AML-193 (cell line): ENCODE measurements at regions not wholly inside any gene's neighbourhood (a gene's known extent, or its start where the extent isn't known, plus 50 kb on each side); places are given as distances from the start of the nearest gene placed in this dataset.
"Not testable (repeated sequence)": the region's sequence is repeated elsewhere in the genome, so short reads cannot be mapped to it uniquely, and the experiment has no call there.

Experiments used
- DNase-seq, 2 experiments: peaks; one replicate each; lab custom pipeline; 2025; lab: John Stamatoyannopoulos, UW

DNA sequence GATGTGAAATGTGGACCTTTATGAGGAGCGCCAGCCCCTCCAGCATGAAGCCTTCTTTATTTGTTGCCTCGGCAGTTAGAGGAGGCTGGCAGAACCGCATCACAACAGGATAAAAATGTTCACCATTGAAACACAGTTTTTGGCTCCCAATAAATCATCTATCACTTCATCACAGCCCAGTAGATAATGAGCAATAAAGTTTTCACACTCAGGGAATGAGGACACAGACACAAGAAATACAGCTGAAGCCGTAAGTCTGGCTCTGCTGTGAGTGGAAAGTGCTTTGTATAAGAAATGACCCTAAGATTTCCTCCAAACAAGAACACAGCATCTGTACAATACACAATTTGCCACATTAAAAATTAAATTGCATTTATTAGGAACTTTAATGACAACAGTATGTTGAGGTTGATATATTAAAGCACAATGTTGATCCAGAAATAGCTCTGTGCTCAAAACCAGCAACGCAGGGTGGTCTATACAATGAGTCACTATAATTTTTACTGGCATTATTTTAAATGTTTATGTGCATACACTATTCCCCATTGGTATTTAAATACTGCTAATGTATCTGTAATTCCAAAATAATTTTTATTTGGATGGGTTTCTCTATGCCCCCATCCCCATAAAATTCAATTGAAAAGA is 301.8 kb upstream of the MGMT start:
- DNase-seq: no peak

DNA sequence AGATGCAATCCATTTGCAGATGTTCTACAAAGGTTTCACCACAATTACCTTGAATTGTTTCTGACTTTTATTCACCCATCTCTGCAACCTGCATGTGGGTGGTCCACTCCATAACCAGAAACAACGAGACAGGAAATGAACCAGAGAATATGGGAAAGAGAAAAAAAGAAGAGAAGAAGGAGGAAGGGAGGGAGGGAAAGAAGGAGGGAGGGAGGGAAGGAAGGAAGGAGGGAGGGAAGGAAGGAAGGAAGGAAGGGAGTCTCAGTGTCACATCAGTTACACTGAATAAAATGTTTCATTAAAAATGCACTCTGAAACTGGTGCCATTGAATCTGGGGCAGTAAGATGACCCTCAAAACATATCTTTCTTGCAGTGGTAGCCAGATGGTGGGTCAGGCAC is 301.3 kb upstream of the MGMT start:
- no peak for DNase-seq

DNA sequence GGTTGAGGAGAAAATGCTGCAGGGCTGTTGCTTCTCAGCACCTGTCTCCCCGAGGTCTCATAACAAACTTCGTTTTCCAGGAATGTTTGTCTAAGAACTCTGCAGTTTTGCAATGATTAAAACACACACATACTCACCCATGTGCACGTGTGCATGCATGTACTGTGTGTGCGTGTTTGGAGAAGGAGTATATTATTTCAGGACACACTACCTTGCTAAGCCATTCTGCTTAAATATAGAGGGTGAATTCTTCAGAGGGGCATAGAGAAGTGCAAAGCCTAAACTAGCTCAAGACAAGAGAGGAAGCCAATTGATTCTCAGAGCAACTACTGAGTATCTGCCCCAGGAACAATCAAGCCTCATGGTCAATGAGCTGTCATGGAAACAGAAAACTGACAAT is 298.4 kb upstream of the MGMT start:
- DNase-seq: no peak

DNA sequence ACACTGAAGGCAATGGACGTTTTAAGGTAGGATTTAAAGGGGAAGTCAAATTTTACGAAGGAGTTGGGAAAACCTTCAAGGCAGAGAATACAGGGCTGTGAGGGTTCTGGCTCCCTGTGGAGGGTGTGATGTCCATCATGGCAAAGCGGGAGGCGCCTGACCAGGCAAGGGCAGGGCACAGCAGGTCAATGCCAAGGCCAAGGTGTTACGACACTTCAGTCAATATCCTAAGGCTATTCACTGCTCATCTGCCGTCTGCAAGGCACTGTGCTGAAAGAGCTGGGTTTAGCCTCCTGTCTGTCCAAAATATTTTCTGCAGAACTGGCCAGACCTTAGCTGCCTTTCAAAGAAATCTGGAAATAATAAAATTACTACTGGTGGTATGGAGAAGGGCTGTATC is 297.9 kb upstream of the MGMT start:
- no peak for DNase-seq

DNA sequence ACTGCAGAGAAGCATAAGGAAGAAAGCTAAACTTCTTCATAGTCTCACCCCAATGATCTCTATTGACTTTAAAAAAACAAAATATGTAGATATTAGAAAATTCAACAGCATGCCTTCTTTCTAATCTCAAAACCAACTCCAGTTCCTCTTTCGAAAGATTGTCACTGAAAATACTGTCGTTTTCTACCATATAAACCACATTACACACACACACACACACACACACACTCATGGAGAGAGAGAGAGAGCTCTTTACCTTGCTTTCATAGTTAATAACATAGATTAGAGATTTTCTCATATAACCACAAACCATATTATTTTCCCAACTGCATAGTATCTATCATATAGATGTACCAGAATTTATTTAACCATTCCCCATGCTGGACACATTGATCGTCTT is 296.2 kb upstream of the MGMT start:
- no peak for DNase-seq

DNA sequence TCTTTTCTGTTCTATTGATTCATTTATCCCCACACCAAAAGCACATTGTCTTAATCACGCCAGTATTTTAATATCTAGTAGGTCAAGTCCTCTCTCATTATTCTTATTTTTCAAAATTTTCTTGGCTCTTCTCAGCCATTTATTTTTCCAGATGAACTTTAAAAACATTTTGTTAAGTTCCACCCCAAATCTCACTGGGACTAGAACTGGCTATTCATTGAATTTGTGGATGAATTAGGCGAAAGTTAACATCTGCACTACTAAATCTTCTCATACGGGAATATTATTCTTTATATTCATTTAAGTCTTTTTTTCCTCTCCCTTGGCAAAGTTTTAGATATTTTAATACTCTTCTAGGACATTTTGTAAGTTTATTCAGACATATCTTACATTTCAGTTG is 295.2 kb upstream of the MGMT start:
- no peak for DNase-seq

DNA sequence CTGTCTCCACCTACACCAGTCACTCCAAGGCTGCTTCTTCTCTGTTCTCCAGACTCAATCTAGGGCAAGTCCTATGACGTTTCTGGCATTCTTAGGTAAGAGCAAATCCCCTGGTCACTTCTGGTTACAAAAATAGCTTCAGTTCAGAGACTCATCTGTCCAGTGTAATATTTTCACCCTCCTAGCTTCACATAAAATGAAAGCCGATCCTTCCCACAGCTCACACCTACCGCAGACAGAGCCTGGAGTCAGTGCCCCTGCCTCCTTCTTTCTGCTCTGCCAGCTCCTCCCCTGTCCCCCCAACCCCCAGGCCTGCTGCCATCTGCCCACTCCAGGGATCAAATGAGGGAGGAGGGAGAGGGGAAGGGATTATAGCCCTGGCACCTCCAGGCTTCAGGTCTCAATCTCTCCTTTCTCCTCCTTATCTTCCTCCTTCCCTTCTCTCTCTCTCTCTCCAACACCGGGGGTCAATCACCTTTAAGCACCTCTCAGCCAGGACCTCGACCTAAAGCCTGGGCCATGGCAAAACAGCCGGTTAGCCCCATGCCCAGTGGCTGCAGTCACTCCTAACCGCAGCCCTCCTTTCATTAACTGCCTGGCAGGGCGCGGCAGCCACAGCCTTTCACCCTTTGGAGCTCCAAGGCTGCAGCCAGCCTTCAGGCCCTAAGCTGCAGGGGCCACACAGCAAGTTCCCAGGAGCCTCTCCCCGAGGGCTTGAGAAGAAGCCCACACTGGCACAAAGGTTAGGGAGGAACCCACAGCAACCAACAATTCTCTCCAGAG is 292.6 kb upstream of the MGMT start:
- no peak for DNase-seq

DNA sequence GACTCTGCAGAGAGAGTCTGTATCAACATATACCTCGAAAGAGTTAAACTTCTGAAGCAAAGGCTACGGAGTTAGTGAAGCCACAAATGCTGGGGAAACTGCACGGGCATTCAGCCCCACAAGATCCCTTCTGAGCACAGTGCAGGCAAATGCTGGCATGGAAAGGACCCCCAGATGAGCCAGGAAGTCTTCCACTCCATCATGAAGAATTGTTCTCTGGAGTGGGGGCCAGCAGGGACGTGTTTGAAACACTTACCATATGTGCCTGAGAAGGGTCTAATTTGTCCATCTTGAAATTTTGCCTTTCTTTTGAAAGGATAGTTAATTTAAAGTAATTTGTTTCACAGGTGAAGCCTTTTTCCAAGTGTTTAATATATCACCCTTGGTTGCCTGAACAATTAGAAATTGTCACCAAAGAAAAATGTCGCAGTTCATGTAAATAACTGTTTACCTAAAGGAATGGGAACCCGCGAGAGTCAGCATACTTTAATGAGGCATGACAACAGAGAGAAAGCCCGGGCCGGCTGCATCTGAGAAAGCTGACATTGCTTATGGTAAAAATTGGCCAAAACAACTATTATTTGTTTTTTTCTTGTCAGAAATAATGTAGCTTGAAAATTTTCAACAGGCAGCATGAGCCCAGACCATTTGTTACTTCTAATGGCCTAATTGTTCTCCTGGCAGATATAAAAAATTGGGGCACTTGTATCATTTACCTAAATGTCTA is 287.6 kb upstream of the MGMT start:
- no peak for DNase-seq

DNA sequence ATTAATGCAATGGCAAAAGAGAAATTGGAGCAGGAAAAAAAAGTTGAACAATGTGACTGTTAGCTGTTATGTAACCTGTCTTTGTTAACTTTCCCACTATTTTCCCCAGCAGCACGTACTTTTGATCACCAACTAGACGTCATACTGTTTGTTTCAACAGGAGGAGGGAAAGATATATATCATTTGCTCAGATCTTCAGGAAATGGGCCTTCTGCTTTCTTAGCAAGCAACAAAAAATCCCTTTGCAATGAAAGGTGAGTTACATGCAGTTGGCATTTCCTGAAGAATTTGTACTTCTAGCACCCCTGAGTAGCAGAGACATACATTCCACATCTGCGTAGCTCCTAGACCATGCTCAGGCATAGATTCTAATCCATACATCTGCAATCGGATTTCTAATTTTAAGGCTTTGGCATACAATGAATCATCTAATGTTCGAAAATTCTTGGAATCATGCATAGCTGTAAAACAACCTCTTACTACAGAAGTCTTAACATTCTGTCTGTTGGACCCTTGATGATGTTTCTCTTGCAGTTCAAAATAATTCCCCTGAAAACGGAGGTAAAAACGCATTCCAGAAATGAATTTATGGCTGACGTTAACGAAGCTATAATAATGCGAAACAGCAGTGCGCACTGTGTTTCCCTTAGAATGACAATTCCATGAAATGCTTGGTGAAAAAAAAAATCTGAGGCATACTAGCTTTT is 286.9 kb upstream of the MGMT start:
- DNase-seq: no peak

DNA sequence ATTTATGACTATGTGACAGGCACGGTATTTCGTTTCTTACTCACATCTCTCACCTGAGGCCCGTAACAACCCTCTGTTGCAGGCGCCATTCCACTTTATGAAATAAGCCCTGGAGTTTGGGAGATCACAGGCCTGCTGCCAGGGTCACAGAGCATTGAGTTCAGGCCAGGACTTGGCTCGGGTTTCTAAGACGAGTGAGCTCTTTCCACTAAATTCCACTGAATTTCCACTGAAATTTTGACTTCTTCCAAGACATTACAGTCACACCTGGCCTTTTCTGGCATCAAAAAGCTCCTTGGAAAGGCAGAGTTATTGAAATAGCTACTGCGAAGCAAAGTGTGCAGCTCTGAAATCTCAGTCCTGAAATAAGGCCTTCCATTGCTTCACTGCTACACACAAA is 282.8 kb upstream of the MGMT start:
- DNase-seq: no peak

DNA sequence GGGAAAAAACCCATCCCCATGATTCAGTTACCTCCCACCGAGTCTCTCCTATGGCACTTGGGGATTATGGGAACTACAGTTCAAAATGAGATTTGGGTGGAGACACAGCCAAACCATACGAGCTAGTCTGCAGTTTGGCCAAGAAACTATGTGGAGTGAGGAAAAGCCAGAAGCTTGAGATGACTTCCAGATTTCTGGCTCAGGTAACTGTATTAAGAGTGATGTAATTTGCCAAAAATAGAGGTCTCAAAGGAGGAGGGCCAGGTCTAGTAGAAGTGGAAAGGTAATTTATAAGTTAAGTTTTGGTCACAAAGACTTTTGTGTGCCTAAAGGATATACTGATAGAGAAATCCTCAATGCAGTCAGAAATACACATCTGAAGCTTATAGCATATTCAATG is 279.7 kb upstream of the MGMT start:
- DNase-seq: no peak

DNA sequence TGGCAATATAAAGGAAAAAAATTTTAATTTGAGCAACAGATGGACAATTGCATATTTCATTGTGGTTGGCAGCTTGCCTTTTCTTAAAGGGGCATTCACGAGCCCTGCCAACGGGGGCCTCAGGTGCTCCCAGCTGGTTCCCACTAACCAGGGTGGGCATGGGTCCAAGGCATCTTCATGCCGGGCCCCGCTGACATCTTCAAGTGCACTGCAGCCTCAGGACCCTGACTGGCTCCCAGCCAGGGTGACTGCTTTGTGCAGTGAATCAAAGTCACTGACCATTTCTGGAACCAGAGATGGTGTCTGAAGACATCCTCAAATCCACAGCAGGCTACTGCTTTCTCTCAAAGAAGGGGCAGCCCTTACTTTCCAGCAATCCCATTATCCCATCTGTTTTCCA is 275.2 kb upstream of the MGMT start:
- no peak for DNase-seq

DNA sequence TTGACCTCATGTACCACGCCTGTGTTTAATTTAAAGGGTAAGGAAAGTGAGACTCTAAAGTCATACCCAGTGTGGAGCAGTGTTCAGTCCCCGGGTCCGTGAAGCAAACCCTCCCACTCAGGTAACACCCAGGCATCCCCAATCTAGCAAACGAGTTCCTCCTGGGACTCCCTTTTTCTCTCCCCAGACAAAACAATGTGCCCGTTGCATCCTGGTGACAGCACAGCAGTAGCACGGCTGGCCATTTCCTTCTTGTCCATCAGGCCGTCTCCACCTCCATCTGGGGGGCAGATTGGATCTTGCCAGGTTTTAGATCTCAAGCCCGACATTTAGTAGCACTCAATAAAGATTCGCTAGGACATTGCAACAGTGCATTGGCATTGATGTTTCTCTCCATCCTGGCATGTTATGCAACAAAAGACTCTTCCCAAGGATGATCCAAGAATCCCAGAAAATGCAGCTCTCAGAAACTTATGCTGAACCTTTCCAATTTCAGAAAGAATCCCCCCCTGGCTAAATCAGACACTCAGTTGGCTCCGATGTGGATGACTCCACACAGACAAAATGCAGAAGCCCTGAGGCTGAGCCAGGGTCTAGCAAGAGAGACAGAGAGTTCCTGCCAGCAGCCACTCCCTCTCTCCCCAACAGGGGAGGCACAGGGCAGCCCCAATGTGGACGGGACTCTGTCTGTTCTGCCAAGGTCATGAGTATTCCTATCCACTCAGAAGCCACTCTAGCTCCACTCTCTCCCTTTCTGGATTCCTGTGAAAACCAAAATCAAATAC is 274.5 kb upstream of the MGMT start:
- DNase-seq: no peak

DNA sequence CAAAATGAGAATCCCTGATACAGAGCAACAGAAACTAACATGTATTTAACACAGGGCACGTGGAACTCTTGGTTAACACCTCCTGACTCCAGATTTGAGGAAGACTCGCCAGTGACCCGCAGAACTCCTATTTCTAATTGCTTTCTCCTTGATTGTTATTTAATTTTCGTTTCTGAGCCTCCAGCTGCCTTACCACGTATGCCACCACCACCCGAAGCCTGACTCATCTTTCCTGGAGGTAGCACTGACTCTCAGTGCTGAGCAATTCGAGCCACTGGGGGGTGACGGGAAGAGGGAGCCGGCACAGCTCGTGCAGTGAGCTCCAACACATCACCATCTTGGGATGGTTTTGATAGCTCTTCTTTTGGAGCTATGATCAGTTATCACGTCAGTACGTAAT is 273.9 kb upstream of the MGMT start:
- DNase-seq: no peak

DNA sequence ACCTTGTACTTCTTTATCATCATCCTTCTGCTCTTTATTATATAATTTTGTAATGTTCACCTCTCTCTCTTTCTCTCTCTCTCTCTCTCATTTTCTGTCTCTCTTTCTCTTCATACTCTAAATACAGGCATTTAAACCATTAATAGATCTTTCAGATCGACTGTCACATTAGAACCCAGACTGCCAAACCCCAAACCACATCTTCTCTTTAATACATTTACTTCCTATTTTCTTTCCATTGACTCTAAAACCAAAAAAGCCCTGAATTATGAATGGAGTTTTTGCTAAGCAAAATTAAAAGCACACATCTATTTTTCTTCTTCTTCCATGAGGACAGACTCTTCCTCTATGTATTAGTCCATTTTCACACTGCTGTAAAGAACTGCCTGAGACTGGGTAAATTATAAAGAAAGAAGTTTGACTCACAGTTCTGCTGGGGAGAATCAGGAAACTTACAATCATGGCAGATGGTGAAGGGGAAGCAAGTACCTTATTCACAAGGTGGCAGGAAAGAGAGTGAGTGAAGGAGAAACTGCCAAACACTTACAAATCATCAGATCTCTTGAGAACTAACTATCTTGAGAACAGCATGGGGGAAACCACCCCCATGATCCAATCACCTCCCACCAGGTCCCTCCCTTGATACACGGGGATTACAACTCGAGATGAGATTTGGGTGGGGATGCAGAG is 272.7 kb upstream of the MGMT start:
- no peak for DNase-seq

DNA sequence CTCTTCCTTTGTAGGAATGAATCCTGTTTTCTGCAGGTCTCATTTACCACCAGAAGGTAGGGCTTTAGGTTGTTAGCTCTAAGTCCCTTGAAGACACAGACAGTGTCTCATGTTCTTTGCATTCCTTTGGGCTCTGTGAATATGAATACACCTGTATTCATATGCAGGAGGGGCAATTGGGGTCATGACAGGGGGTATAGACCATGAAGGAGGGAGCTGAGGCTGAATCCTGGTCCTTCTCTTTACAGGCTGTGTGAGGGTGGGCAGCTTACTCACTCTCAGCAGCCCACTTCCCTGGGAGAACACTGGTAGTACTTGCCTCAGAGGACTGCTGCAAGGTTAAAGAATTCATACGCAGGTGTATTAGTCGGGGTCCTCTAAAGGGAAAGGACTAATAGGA is 267.2 kb upstream of the MGMT start:
- DNase-seq: no peak

DNA sequence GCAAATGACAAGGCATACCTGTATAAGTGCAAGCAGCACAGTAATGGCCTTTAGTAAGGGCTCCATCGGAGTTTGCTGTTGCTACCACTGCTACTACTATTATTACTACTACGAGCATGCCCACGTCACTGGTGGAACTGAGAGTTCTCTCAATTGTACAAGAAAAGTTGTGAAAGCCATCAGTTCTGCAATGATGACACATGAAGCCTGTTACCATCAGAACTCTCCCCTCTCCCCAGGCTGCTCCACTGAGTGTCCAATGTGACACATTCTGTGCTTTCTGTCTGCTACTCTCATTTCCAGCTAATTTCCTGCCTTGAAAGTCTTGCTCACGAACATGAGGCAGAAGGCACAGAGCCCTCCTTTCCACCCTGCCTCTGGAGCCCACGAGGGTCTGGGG is 263.2 kb upstream of the MGMT start:
- no peak for DNase-seq

DNA sequence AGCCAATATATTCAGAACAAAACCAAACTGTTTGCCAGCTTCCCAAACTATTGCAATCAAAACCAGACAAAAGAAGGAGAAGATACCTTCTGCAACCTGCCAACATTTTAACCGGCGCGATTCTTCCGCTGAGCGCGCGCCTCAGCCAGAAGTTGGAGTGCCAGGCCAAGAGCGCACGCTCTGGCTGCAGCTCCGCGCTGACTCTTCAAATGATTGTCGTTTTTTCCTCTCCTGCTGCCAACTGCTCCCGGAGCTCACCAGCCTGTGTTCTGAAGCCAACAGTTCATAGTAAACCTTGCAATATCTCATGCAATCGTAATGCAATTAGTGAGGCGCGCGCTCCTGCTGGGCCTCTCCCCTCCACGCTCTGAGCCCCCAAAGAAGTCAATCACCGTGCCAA is 259.7 kb upstream of the MGMT start:
- no peak for DNase-seq

DNA sequence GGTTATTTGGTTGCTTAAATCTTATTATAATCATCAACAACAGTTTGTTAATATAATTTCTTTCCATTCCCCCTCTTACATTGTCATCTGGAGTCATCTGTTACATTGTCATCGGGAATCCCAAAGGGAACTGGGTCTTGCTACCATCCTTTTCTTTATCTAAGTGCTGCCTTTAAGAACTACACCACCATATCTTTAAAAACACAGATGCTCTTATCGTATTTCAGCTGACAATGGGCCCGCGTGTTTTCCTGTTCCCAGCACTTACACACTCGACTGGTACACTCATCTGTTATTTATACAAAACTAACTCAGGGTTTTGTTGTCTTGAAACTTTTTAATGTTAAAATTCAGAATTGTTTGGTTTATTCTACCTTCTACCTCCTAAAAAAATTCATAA is 256.2 kb upstream of the MGMT start:
- DNase-seq: no peak

DNA sequence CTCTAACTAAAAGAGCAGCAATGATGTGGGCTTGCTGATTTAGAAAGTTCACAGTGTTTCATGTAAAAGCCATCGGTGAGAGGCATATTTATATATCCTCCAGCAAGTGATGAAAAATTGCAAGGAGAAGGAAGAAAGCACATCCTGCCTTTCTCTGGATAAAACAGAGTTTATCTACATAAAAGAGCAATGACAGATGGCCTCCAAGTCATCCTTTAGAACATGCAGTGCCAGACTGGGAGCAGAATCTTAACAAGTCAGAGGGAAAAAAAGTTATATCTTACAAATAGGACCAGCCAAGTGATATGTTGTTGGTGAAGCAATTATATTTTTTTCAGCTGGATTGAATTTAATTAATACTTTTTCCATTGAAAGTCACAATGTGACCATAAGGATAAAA is 253.8 kb upstream of the MGMT start:
- DNase-seq: no peak

DNA sequence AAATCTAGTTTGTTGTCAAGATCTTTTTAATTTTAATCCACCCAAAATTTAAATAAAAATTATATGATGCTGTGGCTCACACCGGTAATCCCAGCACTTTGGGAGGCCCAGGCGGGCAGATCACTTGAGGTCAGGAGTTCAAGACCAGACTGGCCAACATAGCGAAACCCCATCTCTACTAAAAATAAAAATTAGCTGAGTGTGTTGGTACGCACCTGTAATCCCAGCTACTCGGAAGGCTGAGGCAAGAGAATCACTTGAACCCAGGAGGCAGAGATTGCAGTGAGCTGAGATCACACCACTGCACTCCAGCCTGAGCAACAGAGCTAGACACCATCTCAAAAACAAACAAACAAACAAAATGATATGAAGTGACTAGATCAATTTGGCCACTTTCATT is 253.0 kb upstream of the MGMT start:
- DNase-seq: not testable (repeated sequence)
